HL-60/S4 treated with retinoic acid at 250 ng/mL for 4 days and 3 days (cell line): ENCODE measurements at regions not wholly inside any gene's neighbourhood (a gene's known extent, or its start where the extent isn't known, plus 50 kb on each side); places are given as distances from the start of the nearest gene placed in this dataset.
"Not testable (repeated sequence)": the region's sequence is repeated elsewhere in the genome, so short reads cannot be mapped to it uniquely, and the experiment has no call there.

ENCODE experiments used
- in situ Hi-C: fragments of 300-500 bp; cut with MboI; formaldehyde crosslinking; loops from 2 replicates; pipeline ENCODE4 v1.7.0; 2022; ENCODE audit warnings: low sequenced_read_pairs

- in situ Hi-C loops, result no loop called here
Observed at GRCh38 chr12:97784904-97785303, 322.3 kb downstream of the RMST start.

- in situ Hi-C loops, result no loop called here
Observed at GRCh38 chr12:97790281-97790680, 327.7 kb downstream of the RMST start.

- in situ Hi-C loops, result no loop called here
Observed at GRCh38 chr12:97797473-97797872, 334.9 kb downstream of the RMST start.

- in situ Hi-C loops, result no loop called here
Observed at GRCh38 chr12:97800561-97800960, 338.0 kb downstream of the RMST start.

- in situ Hi-C loops, result no loop called here
Observed at GRCh38 chr12:97801471-97802059, 339.0 kb downstream of the RMST start.

- in situ Hi-C loops, result no loop called here
Observed at GRCh38 chr12:97805146-97805545, 342.5 kb downstream of the RMST start.

- in situ Hi-C loops, result no loop called here
Observed at GRCh38 chr12:97813301-97813700, 350.7 kb downstream of the RMST start.

- in situ Hi-C loops, result no loop called here
Observed at GRCh38 chr12:97821806-97822205, 359.2 kb downstream of the RMST start.

GRCh38 chr12:97835541-97835940 lies 372.9 kb downstream of the RMST start:
- in situ Hi-C loops, result no loop called here

GRCh38 chr12:97837401-97837800 lies 374.8 kb downstream of the RMST start:
- in situ Hi-C loops, result no loop called here

GRCh38 chr12:97848051-97848450 lies 385.4 kb downstream of the RMST start:
- in situ Hi-C loops, result no loop called here

GRCh38 chr12:97854477-97854876 lies 391.9 kb downstream of the RMST start:
- in situ Hi-C loops, result no loop called here

GRCh38 chr12:97862072-97862471 lies 399.5 kb downstream of the RMST start:
- in situ Hi-C loops, result no loop called here

GRCh38 chr12:97875064-97875463 lies 412.5 kb downstream of the RMST start:
- in situ Hi-C loops, result no loop called here

GRCh38 chr12:97876780-97877179 lies 414.2 kb downstream of the RMST start:
- in situ Hi-C loops, result no loop called here

- in situ Hi-C loops, result no loop called here
Observed at GRCh38 chr12:97877404-97877803, 414.8 kb downstream of the RMST start.

- in situ Hi-C loops, result no loop called here
Observed at GRCh38 chr12:97886511-97887176, 424.0 kb downstream of the RMST start.

GRCh38 chr12:97897881-97898280 lies 435.3 kb downstream of the RMST start:
- in situ Hi-C loops, result not testable (repeated sequence)

GRCh38 chr12:97899529-97899928 lies 436.9 kb downstream of the RMST start:
- in situ Hi-C loops, result no loop called here

- in situ Hi-C loops, result no loop called here
Observed at GRCh38 chr12:97899956-97900355, 437.4 kb downstream of the RMST start.

- in situ Hi-C loops, result no loop called here
Observed at GRCh38 chr12:97903356-97903755, 440.8 kb downstream of the RMST start.

- in situ Hi-C loops, result no loop called here
Observed at GRCh38 chr12:97907504-97907903, 444.9 kb downstream of the RMST start.

GRCh38 chr12:97910559-97910958 lies 448.0 kb downstream of the RMST start:
- in situ Hi-C loops, result no loop called here
